ENCODE measurements at regions not wholly inside any gene's neighbourhood (a gene's known extent, or its start where the extent isn't known, plus 50 kb on each side); places are given as distances from the start of the nearest gene placed in this dataset.

- Histone ChIP-seq H3K36me3 (replicated peaks in 1 of 2) (no peaks in the 10 kb centered on the region), H3K4me3 (no peak overlapping the region), H3K9me3 (replicated peaks in 1 of 3) (no peaks in the 10 kb centered on the region), H3K27me3 (no peaks in the 10 kb centered on the region), H3K4me1 (replicated peaks in 1 of 2) (no peaks in the 10 kb centered on the region), H3K27ac (no peak overlapping the region)
- DNase-seq = no peak
- TF ChIP-seq CTCF (IDR thresholded peaks at IDR 0.05) = no peak
- no peak for TF ChIP-seq POLR2A (IDR thresholded peaks at IDR 0.05)
- WGBS, 4 donors = 80 to 89% (median 85%) methylated on average over 2 of the region's 2 CpGs
- intact Hi-C loops (cut with DNase I) = no loop called here
Measured at GRCh38 chr5:125538469-125538868, 792.0 kb upstream of the ZNF608 start.

- H3K4me1 ChIP-seq (replicated peaks in 1 of 2) = no peaks in the 10 kb centered on the region
- 90 to 100% (median 98%) methylated on average over 2 of the region's 2 CpGs for WGBS, 4 donors
Measured at GRCh38 chr5:125541085-125541484, 794.6 kb upstream of the ZNF608 start.

GRCh38 chr5:125549322-125549911 is 803.0 kb upstream of the ZNF608 start:
- Histone ChIP-seq H3K4me3 (no peak overlapping the region), H3K27me3 (no peaks in the 10 kb centered on the region), H3K9me3 (replicated peaks in 1 of 3) (no peaks in the 10 kb centered on the region), H3K27ac (no peak overlapping the region), H3K36me3 (replicated peaks in 1 of 2) (no peaks in the 10 kb centered on the region), H3K4me1 (replicated peaks in 1 of 2) (no peaks in the 10 kb centered on the region)
- no peak for TF ChIP-seq POLR2A (IDR thresholded peaks at IDR 0.05)
- TF ChIP-seq CTCF (IDR thresholded peaks at IDR 0.05) = no peak
- DNase-seq = no peak
- WGBS, 4 donors = 34 to 53% (median 44%) methylated on average over 2 of the region's 2 CpGs
- intact Hi-C loops (cut with DNase I) = no loop called here

More at GRCh38 chr5:125541085-125541484, 794.6 kb upstream of the ZNF608 start:
- no peak for DNase-seq
- Histone ChIP-seq H3K9me3 (replicated peaks in 1 of 3) (no peaks in the 10 kb centered on the region), H3K4me3 (no peak overlapping the region), H3K27ac (no peak overlapping the region), H3K36me3 (replicated peaks in 1 of 2) (no peaks in the 10 kb centered on the region), H3K27me3 (no peaks in the 10 kb centered on the region)
- intact Hi-C loops (cut with DNase I) = no loop called here
- TF ChIP-seq POLR2A (IDR thresholded peaks at IDR 0.05) (no peak), CTCF (IDR thresholded peaks at IDR 0.05) (no peak)

GRCh38 chr5:125550274-125550673 is 803.8 kb upstream of the ZNF608 start:
- no peaks in the 10 kb centered on the region for H3K27me3 ChIP-seq
- intact Hi-C loops (cut with DNase I) = no loop called here
- no peaks in the 10 kb centered on the region for H3K9me3 ChIP-seq (replicated peaks in 1 of 3)
- WGBS, 4 donors = 24 to 37% (median 30%) methylated on average over 2 of the region's 2 CpGs
- no peak overlapping the region for H3K4me3 ChIP-seq
- no peak for DNase-seq
- TF ChIP-seq CTCF (IDR thresholded peaks at IDR 0.05) = no peak
- no peak for TF ChIP-seq POLR2A (IDR thresholded peaks at IDR 0.05)
- no peaks in the 10 kb centered on the region for H3K36me3 ChIP-seq (replicated peaks in 1 of 2)
- H3K27ac ChIP-seq = no peak overlapping the region
- no peaks in the 10 kb centered on the region for H3K4me1 ChIP-seq (replicated peaks in 1 of 2)
